Left colon (tissue), 2 donors: ENCODE measurements at regions not wholly inside any gene's neighbourhood (a gene's known extent, or its start where the extent isn't known, plus 50 kb on each side); places are given as distances from the start of the nearest gene placed in this dataset.
"Not testable (repeated sequence)": the region's sequence is repeated elsewhere in the genome, so short reads cannot be mapped to it uniquely, and the experiment has no call there.

ENCODE experiments used
- ATAC-seq: fragments of 200-7000 bp; cut with Tn5 transposase; one replicate; pipeline ENCODE4 v1.9.1; 2020; ENCODE audit warnings: mild to moderate bottlenecking, moderate library complexity
- DNase-seq, 2 donors: peaks; one replicate each; pipeline ENCODE4 v3.0.0-alpha.2; 2020
- intact Hi-C, 2 donors: fragments of 100-400 bp; cut with DNase I in 1 of 2; cut with micrococcal nuclease in 1 of 2; formaldehyde crosslinking; loops; one replicate each; pipeline versions ENCODE4 v1.11.2 to v1.14.0; 2022; cut with DNase I, micrococcal nuclease
- donor health status: DM: no; HTN: no; CAD: no.
- donor health status: DM: yes; HTN: yes; CAD: no.

- intact Hi-C loops = no loop called here
- DNase-seq = no peak
- ATAC-seq = no peak
These were observed 935.5 kb upstream of the FBXO33 start for GRCh38 chr14:40367717-40368116.

- intact Hi-C loops = no loop called here
- ATAC-seq (no peak), DNase-seq (no peak)
These were observed 933.1 kb upstream of the FBXO33 start for GRCh38 chr14:40365305-40365704.

- intact Hi-C loops = no loop called here
- ATAC-seq (no peak), DNase-seq (no peak)
These were observed 930.6 kb upstream of the FBXO33 start for GRCh38 chr14:40362856-40363255.

- intact Hi-C loops = no loop called here
- DNase-seq = no peak
These were observed 922.5 kb upstream of the FBXO33 start for GRCh38 chr14:40354754-40355153.

GRCh38 chr14:40348104-40348503, 915.9 kb upstream of the FBXO33 start:
- intact Hi-C loops, DNase-seq, ATAC-seq: not testable (repeated sequence)

More at GRCh38 chr14:40354754-40355153, 922.5 kb upstream of the FBXO33 start:
- ATAC-seq = no peak

GRCh38 chr14:40347675-40348074, 915.4 kb upstream of the FBXO33 start:
- intact Hi-C loops = no loop called here
- no peak for ATAC-seq
- no peak for DNase-seq

- DNase-seq (no peak), ATAC-seq (no peak)
- intact Hi-C loops = no loop called here
These were observed 914.0 kb upstream of the FBXO33 start for GRCh38 chr14:40346275-40346674.

- ATAC-seq (no peak), DNase-seq (no peak)
- intact Hi-C loops = no loop called here
These were observed 913.1 kb upstream of the FBXO33 start for GRCh38 chr14:40345334-40345733.

GRCh38 chr14:40340708-40341107, 908.5 kb upstream of the FBXO33 start:
- DNase-seq = no peak
- no peak for ATAC-seq
- intact Hi-C loops = no loop called here

GRCh38 chr14:40336846-40337245, 904.6 kb upstream of the FBXO33 start:
- ATAC-seq (no peak), DNase-seq (no peak)
- intact Hi-C loops = no loop called here

GRCh38 chr14:40326519-40326918, 894.3 kb upstream of the FBXO33 start:
- ATAC-seq, DNase-seq, intact Hi-C loops: not testable (repeated sequence)

GRCh38 chr14:40318211-40318719, 886.0 kb upstream of the FBXO33 start:
- ATAC-seq = no peak

GRCh38 chr14:40317690-40318089, 885.5 kb upstream of the FBXO33 start:
- ATAC-seq (no peak), DNase-seq (no peak)
- intact Hi-C loops = no loop called here

More at GRCh38 chr14:40318211-40318719, 886.0 kb upstream of the FBXO33 start:
- no peak for DNase-seq
- intact Hi-C loops = no loop called here

- ATAC-seq (no peak), DNase-seq (no peak)
- intact Hi-C loops = no loop called here
These were observed 880.1 kb upstream of the FBXO33 start for GRCh38 chr14:40312296-40312695.

GRCh38 chr14:40309124-40309523, 876.9 kb upstream of the FBXO33 start:
- DNase-seq (no peak), ATAC-seq (no peak)
- intact Hi-C loops = no loop called here

- DNase-seq (no peak), ATAC-seq (no peak)
- intact Hi-C loops = no loop called here
These were observed 876.0 kb upstream of the FBXO33 start for GRCh38 chr14:40308240-40308639.

- intact Hi-C loops = no loop called here
- ATAC-seq (no peak), DNase-seq (no peak)
These were observed 864.6 kb upstream of the FBXO33 start for GRCh38 chr14:40296821-40297220.

- no peak for ATAC-seq
These were observed 860.4 kb upstream of the FBXO33 start for GRCh38 chr14:40292664-40293063.

GRCh38 chr14:40282196-40282595, 850.0 kb upstream of the FBXO33 start:
- no peak for ATAC-seq
- intact Hi-C loops = no loop called here
- no peak for DNase-seq

More at GRCh38 chr14:40292664-40293063, 860.4 kb upstream of the FBXO33 start:
- intact Hi-C loops = no loop called here
- DNase-seq = no peak

- intact Hi-C loops = no loop called here
These were observed 848.4 kb upstream of the FBXO33 start for GRCh38 chr14:40280652-40281051.

GRCh38 chr14:40273417-40273816, 841.2 kb upstream of the FBXO33 start:
- intact Hi-C loops = no loop called here
- DNase-seq = no peak
- ATAC-seq = no peak

More at GRCh38 chr14:40280652-40281051, 848.4 kb upstream of the FBXO33 start:
- DNase-seq (no peak), ATAC-seq (no peak)
